NCI-H446 treated with DMSO at 0.1 percent for 48 hours (cell line): ENCODE measurements at regions not wholly inside any gene's neighbourhood (a gene's known extent, or its start where the extent isn't known, plus 50 kb on each side); places are given as distances from the start of the nearest gene placed in this dataset.

ENCODE experiments used
- DNase-seq: peaks from one replicate; lab custom pipeline; 2025; lab: John Stamatoyannopoulos, UW

- DNase-seq, result no peak
Observed at GRCh38 chr17:79366988-79367571, 243.8 kb downstream of the RBFOX3 start.

GRCh38 chr17:79365836-79366770, 244.7 kb downstream of the RBFOX3 start:
- DNase-seq, result no peak

- no peak for DNase-seq
Observed at GRCh38 chr17:79365351-79365750, 245.5 kb downstream of the RBFOX3 start.

GRCh38 chr17:79364315-79365094, 246.3 kb downstream of the RBFOX3 start:
- DNase-seq, result no peak

GRCh38 chr17:79363552-79364275, 247.1 kb downstream of the RBFOX3 start:
- DNase-seq, result no peak

- DNase-seq, result no peak
Observed at GRCh38 chr17:79362772-79363305, 248.0 kb downstream of the RBFOX3 start.

- DNase-seq, result no peak
Observed at GRCh38 chr17:79361873-79362771, 248.7 kb downstream of the RBFOX3 start.

- DNase-seq, result no peak
Observed at GRCh38 chr17:79361221-79361734, 249.6 kb downstream of the RBFOX3 start.

- DNase-seq, result no peak
Observed at GRCh38 chr17:79360196-79360595, 250.7 kb downstream of the RBFOX3 start.

GRCh38 chr17:79356839-79357447, 253.9 kb downstream of the RBFOX3 start:
- no peak for DNase-seq

GRCh38 chr17:79355165-79355564, 255.7 kb downstream of the RBFOX3 start:
- no peak for DNase-seq

GRCh38 chr17:79354173-79354820, 256.6 kb downstream of the RBFOX3 start:
- DNase-seq, result no peak

- no peak for DNase-seq
Observed at GRCh38 chr17:79353548-79353947, 257.3 kb downstream of the RBFOX3 start.

GRCh38 chr17:79353016-79353415, 257.8 kb downstream of the RBFOX3 start:
- no peak for DNase-seq

GRCh38 chr17:79350533-79350932, 260.3 kb downstream of the RBFOX3 start:
- DNase-seq, result no peak

- no peak for DNase-seq
Observed at GRCh38 chr17:79349506-79350400, 261.1 kb downstream of the RBFOX3 start.

GRCh38 chr17:79342376-79342775, 267.8 kb downstream of the ENGASE start:
- no peak for DNase-seq

GRCh38 chr17:79341816-79342215, 267.2 kb downstream of the ENGASE start:
- DNase-seq, result no peak
